ENCODE measurements at regions not wholly inside any gene's neighbourhood (a gene's known extent, or its start where the extent isn't known, plus 50 kb on each side); places are given as distances from the start of the nearest gene placed in this dataset.

GRCh38 chr13:93003531-93003930 is 223.1 kb upstream of the GPC6 start:
- peaks cover 10% of the 10 kb centered on the region for H3K9me3 Mint-ChIP-seq
- no peaks in the 10 kb centered on the region for H3K4me1 Mint-ChIP-seq (ENCODE audit: low read depth)
- CTCF ChIA-PET, result no interaction called here
- intact Hi-C loops (cut with micrococcal nuclease), result no loop called here
- no peak overlapping the region for H3K4me3 Mint-ChIP-seq
- TF ChIP-seq CTCF (IDR thresholded peaks at IDR 0.05), result no peak
- no peaks in the 10 kb centered on the region for H3K27me3 Mint-ChIP-seq
- ATAC-seq, result no peak
- no peaks in the 10 kb centered on the region for H3K36me3 Mint-ChIP-seq (ENCODE audit: low read depth)
- no peak for DNase-seq
- POLR2A ChIA-PET, result no interaction called here
- H3K27ac Mint-ChIP-seq, result no peak overlapping the region

DNA sequence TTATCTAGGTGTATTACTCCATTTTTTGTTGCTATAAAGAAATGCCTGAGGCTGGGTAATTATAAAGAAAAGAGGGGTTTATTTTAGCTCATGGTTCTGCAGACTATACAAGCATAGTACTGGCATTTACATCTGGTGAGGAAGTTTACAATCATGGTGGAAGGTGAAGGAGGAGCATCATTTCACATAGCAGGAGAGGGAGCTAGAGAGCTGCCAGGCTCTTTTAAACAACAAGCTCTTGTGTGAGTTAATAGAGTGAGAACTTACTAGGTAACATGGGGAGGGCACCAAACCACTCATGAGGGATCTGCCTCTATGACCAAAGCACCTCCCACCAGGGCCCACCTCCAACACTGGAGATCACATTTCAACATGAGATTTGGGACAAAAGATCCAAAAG is 221.7 kb upstream of the GPC6 start:
- H3K4me1 Mint-ChIP-seq (ENCODE audit: low read depth), result no peaks in the 10 kb centered on the region
- ChIA-PET CTCF (no interaction called here), POLR2A (interaction anchor here (0.7 kb wide), 1 partner anchor 1438 kb away, joined by 3 read pairs; no protein-coding TSS in a partner anchor)
- H3K27me3 Mint-ChIP-seq, result no peaks in the 10 kb centered on the region
- no peak for TF ChIP-seq CTCF (IDR thresholded peaks at IDR 0.05)
- no peak for ATAC-seq
- H3K9me3 Mint-ChIP-seq, result peaks cover 13% of the 10 kb centered on the region
- intact Hi-C loops (cut with micrococcal nuclease), result no loop called here
- no peaks in the 10 kb centered on the region for H3K36me3 Mint-ChIP-seq (ENCODE audit: low read depth)
- no peak overlapping the region for H3K27ac Mint-ChIP-seq
- no peak overlapping the region for H3K4me3 Mint-ChIP-seq
- DNase-seq, result no peak

DNA sequence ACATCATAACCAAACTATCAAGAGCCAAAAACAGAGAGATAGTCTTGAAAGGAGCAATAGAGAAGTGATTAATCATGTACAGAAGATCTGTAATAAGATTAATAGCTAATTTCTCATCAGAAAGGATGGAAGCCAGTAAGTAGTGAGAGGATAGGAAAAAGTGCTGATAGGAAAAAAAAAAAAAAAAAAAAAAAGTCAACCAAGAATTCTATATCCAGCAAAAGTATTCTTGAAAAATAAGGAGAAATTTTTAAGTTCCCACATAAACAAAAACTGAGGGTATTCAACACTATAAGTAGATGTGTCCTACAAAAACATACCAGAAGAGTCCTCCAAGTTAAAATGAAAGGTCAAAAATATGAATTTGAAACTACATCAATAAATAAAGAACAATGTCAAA is 218.7 kb upstream of the GPC6 start:
- ChIA-PET CTCF (no interaction called here), POLR2A (no interaction called here)
- no peak overlapping the region for H3K4me3 Mint-ChIP-seq
- peaks cover 13% of the 10 kb centered on the region for H3K9me3 Mint-ChIP-seq
- no peak for TF ChIP-seq CTCF (IDR thresholded peaks at IDR 0.05)
- intact Hi-C loops (cut with micrococcal nuclease), result no loop called here
- ATAC-seq (no peak), DNase-seq (no peak)
- no peaks in the 10 kb centered on the region for H3K27me3 Mint-ChIP-seq
- H3K4me1 Mint-ChIP-seq (ENCODE audit: low read depth), result no peaks in the 10 kb centered on the region
- H3K36me3 Mint-ChIP-seq (ENCODE audit: low read depth), result no peaks in the 10 kb centered on the region
- no peak overlapping the region for H3K27ac Mint-ChIP-seq

DNA sequence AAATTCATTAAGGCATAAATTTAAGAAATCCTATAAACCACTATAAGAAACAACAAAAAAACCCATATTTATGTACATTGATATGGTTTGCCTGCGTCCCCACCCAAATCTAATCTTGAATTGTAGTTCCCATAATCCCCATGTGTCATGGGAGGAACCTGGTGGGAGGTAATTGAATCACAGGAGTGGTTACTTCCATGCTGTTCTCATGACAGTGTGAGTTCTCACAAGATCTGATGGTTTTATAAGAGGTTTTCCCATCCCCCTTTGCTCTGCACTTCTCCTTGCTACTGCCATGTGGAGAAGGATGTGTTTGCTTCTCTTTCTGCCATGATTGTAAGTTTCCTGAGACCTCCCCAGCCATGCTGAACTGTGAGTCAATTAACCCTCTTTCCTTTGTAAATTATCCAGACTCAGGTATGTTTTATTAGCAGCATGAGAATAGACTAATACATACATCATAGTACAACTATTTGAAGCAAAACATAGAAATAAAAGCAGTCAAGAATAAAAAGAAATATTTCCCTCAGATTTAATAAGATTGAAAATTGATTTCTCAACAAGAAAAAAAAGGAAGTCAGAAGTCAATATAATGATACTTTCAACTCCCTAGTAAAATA is 209.0 kb upstream of the GPC6 start:
- Mint-ChIP-seq H3K9me3 (peaks cover 30% of the 10 kb centered on the region), H3K4me3 (no peak overlapping the region), H3K27ac (no peak overlapping the region), H3K27me3 (no peaks in the 10 kb centered on the region), H3K36me3 (ENCODE audit: low read depth) (no peaks in the 10 kb centered on the region), H3K4me1 (ENCODE audit: low read depth) (no peaks in the 10 kb centered on the region)
- ATAC-seq (no peak), DNase-seq (no peak)
- POLR2A ChIA-PET, result no interaction called here
- TF ChIP-seq CTCF (IDR thresholded peaks at IDR 0.05), result no peak
- intact Hi-C loops (cut with micrococcal nuclease), result no loop called here
- CTCF ChIA-PET, result no interaction called here

GRCh38 chr13:93023929-93024328 is 202.7 kb upstream of the GPC6 start:
- intact Hi-C loops (cut with micrococcal nuclease), result no loop called here
- no peaks in the 10 kb centered on the region for H3K36me3 Mint-ChIP-seq (ENCODE audit: low read depth)
- peaks cover 6% of the 10 kb centered on the region for H3K9me3 Mint-ChIP-seq
- H3K27me3 Mint-ChIP-seq, result no peaks in the 10 kb centered on the region
- CTCF ChIA-PET, result no interaction called here
- no peak overlapping the region for H3K4me3 Mint-ChIP-seq
- H3K27ac Mint-ChIP-seq, result no peak overlapping the region
- ATAC-seq, result no peak
- POLR2A ChIA-PET, result no interaction called here
- no peaks in the 10 kb centered on the region for H3K4me1 Mint-ChIP-seq (ENCODE audit: low read depth)
- no peak for TF ChIP-seq CTCF (IDR thresholded peaks at IDR 0.05)
- no peak for DNase-seq

Data from activated CD8-positive, alpha-beta T cell treated with anti-CD3 and anti-CD28 coated beads for 36 hours (primary cell).